ENCODE measurements at regions not wholly inside any gene's neighbourhood (a gene's known extent, or its start where the extent isn't known, plus 50 kb on each side); places are given as distances from the start of the nearest gene placed in this dataset.
"Not testable (repeated sequence)": the region's sequence is repeated elsewhere in the genome, so short reads cannot be mapped to it uniquely, and the experiment has no call there.

DNA sequence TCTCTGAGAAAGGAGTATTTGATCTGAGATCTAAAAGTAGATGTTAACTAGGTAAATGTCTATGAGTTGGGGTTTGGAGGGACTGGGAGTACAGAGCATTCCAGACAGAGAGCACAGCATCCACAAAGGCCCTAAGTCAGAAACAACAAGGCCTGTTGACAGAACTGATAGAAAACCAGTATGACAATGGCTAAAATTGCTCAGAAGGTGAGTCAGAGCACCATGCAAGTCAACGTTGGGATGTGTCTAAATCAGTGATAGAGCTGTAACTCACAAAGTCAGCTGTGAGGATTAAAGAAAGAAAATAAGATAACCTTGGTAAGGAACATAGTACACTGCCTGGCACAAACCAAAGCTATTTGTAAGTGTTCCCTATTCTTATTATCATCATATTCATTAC is 124.0 kb downstream of the CETN3 start:
- no peak for DNase-seq (ENCODE audit: low spot score)

DNA sequence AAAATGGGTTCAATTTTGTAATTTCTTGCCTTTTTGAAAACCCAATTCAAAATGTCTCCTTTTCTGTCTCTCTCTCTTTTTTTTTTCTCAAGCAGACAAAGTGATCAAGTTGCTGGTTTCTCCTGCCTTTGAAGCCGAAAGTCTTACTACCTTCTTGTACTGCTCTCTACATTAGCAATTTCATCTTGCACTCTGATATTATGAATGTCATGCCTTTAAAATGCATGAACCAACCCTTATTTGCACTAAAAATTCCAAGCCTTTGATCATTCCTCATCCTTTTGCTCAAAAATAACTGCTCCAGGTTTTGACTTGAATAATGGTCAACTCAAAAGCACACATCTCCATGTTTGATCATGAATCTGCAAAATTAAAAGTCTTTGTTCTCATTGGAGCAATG is 125.2 kb downstream of the CETN3 start:
- no peak for DNase-seq (ENCODE audit: low spot score)

- no peak for DNase-seq (ENCODE audit: low spot score)
Observed at GRCh38 chr5:90279091-90279490, 130.5 kb downstream of the CETN3 start.

DNA sequence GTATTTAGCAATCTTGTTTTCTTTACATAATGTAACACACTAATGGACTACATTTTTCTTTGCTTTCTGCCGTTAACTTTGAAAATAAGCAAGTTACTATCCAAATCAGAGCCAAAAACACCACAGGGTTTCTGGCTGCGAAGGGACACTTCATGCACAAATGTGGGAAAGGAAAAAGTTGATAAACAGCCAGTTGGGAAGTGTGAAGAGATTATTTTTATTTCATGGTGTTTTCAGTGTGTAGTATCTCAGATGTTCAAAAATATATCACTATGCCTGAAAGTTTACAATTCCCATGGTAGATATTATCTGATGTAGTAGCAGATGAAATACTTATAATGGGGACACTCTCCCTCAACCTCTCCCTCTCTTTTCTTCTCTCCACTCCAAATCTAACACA is 135.3 kb downstream of the CETN3 start:
- DNase-seq (ENCODE audit: low spot score) = no peak

DNA sequence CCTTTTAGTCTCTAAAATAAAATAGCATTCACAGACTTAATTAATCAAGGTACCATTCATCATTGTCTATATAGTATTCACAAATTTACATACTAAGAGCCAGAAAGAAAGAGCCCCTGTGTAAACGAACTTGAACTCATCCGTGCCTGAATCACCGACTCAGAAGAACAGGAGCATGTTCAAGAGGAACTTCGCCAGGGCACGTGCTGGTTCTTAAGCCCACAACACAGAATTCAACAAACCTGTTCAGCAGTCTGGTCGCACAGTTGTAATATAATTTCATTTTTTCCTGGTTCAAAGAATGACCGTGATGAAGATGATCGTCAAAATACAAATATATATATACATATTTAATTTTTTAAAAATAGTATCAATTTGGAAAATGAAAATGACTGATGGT is 141.9 kb downstream of the CETN3 start:
- DNase-seq (ENCODE audit: low spot score) = no peak

GRCh38 chr5:90265545-90265857 is 144.1 kb downstream of the CETN3 start:
- DNase-seq (ENCODE audit: low spot score) = no peak

- DNase-seq (ENCODE audit: low spot score) = peak; percentile 69
Observed at GRCh38 chr5:90264689-90265544, 144.6 kb downstream of the CETN3 start.

DNA sequence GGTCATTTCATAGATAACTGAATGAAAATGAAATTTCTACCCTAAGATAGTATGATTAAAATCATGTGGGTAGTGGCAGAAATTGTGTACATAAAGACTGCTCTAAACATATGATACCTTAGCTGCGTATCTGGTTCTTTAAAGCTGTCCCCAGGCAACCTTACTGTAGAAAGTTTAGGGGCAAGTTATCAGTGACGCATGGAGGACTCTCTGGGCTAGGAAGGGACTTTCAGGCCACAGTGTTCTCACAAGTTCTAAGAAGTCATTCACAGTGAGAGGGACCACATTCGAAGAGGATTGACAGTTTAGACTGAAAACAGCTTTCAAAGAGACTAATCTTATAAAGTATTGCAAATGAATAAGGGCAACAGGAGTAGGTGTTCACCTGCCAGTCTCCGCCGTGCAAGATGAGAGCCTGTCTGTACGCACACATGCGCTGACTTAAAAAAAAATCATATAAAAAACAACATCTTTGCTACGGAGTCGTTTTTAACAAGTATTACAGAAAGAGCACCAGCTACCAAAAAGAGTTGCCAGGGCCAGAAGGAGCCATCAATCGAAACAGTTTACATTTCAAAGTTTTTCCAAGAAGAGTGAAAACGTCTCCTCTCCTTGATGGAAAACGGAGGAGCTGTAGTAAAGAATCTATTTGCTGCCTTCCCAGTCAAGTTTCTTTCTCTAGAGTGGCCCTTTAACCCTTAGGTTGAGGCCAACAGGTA is 146.3 kb downstream of the CETN3 start:
- no peak for DNase-seq (ENCODE audit: low spot score)

DNA sequence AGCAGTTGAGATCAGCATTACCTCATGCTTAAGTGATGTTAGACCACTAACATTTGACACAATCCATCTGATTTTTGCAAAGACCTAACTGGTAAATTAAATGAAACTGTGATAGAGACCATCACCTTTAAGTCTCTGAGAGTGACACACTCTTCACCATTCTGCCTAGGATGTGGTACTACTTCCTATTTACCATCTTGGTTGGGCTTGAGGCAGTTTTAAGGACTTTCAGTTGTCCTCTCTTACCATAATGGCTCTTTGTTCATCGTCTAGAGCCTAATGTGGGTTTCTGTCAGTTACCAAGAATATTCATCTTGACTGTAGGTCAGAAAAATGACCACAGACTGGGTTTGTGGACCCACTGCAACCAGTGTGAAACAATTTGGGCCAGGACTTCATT is 158.1 kb downstream of the CETN3 start:
- no peak for DNase-seq (ENCODE audit: low spot score)

GRCh38 chr5:90248640-90249039 is 160.9 kb downstream of the CETN3 start:
- DNase-seq (ENCODE audit: low spot score) = no peak

DNA sequence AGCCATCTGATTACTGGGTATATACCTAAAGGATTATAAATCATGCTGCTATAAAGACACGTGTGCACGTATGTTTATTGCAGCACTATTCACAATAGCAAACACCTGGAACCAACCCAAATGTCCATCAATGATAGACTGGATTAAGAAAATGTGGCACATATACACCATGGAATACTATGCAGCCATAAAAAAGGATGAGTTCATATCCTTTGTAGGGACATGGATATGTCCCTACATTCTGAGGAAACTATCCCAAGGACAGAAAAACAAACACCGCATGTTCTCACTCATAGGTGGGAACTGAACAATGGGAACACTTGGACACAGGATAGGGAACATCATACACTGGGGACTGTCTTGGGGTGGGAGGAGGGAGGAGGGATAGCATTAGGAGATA is 165.7 kb downstream of the CETN3 start:
- not testable (repeated sequence) for DNase-seq (ENCODE audit: low spot score)

DNA sequence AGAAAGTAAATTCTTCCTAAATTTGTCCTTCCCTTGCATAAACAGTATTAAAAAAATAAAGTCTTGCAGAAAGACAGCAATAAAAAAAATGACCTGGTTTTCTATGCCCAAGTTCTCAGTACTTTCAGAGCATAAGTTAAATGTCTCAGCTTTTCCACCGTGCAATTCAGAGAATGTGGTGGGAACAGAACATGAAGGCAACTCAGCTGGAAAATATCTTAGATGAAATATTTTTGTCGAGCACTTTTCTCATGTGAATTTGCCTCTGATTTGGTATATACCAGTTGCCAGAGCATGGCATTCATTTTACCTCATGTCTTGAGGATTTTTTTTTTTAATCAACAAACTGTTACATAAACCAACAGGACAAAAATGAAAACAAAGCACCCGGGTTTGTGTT is 176.1 kb downstream of the CETN3 start:
- DNase-seq (ENCODE audit: low spot score) = no peak

DNA sequence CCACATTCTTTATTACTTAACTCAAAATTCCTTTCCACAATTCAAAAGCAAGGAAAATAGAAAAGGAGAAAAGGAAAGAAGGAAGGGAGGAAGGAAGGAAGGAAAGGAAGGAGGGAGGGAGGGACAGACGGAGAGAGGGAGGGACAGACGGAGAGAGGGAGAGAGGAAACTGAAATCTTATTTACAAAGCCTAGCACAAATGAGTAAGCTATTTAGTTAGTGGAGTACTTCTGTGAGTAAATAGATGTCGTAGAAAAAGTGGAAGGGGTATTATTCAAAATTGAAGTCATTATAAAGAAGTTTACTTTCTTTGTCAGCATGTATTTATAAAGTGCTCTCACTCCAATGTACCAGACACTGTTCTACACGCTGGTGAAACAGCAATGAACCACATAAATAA is 177.9 kb downstream of the CETN3 start:
- no peak for DNase-seq (ENCODE audit: low spot score)

- DNase-seq (ENCODE audit: low spot score) = peak; percentile 20
Observed at GRCh38 chr5:90227683-90228082, 181.9 kb downstream of the CETN3 start.

DNA sequence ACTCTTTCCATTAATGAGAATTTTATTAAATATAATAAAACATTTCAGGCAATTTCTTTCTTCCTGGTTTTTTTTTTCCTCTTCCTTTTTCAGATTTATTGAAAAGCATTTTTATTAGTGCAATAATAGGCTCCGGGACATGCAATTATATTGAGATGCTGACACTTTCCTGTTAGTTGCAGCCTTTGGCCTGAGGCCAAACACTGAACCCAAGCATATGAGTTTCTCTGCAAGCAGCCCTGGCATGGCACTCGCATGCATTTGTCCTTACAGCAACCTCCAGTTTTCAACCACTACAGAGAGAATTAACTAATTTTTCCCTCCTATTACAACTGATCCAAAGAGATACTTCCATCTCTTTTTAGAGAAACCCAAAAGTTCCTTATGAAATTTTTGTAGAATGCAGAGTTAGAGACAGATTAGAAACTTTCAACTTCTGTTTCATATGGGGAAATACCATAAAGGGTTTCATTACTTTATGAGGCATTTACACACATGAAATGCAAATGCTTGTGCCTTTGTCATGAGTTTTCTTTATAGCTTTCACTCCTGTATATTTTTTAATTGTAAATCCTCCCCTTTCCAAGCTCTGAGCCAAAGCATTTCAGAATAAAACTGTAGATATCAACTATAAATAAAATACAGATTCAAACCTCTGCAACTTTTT is 183.0 kb downstream of the CETN3 start:
- no peak for DNase-seq (ENCODE audit: low spot score)

DNA sequence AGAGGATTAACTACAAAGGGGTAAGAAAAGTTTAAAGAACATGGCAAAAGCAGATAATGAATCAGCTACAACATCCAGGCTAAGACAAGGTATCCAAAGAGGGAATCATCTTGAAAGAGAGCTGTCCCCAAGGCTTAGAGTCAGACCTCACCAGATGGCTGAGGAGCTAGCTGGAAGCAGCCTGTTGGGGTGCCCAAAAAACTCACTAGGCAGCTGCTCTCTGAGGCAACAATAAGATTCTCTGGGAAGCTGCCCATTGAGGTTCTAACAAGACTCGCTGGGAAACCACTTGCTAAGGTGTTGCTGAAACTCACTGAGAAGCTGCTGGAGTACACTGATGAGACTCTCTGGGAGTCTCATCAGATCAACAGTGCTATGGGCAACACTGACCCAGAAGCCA is 185.2 kb downstream of the CETN3 start:
- DNase-seq (ENCODE audit: low spot score) = no peak

DNA sequence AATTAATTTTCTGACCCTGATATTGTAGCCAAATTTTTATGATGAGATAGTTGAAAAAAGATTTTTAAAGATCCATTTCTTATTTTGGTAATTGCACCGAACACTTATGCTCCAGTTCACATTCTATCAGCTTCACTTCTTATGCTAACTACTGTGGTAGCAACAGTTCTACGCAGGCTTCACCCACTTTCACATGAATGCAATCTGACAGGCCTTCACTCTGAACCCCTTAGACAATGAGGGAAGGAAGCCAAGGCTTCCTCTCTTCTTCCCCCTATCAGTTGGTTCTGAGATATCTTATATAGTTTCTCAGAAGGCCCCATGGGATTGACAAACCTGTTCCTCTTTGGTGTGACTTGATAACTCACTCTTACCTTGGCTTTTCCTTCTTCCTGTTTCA is 185.8 kb downstream of the CETN3 start:
- DNase-seq (ENCODE audit: low spot score) = no peak

GRCh38 chr5:90221951-90222350 is 187.6 kb downstream of the CETN3 start:
- DNase-seq (ENCODE audit: low spot score) = no peak

- no peak for DNase-seq (ENCODE audit: low spot score)
Observed at GRCh38 chr5:90220554-90220953, 189.0 kb downstream of the CETN3 start.

GRCh38 chr5:90214991-90215390 is 194.6 kb downstream of the CETN3 start:
- no peak for DNase-seq (ENCODE audit: low spot score)

- DNase-seq (ENCODE audit: low spot score) = not testable (repeated sequence)
Observed at GRCh38 chr5:90208323-90208722, 201.2 kb downstream of the CETN3 start.

DNA sequence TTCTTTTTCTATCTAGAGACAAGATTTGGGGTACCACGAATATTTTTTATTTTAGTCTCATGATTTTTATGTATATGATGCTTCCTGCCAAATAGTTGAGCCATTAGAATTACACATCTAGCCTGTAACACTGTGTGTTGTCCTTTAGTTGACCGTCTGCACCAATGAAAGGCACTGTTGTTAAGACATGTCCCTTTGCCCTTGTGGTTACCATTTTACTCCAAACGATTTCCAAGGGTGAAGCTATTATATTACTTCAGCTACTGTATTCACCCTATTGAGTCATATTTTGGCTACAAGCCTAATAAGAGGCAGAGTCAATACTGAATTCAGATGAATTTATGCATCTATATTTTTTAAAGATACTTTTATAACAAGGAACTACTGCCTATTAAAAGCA is 207.6 kb downstream of the CETN3 start:
- DNase-seq (ENCODE audit: low spot score) = no peak

DNA sequence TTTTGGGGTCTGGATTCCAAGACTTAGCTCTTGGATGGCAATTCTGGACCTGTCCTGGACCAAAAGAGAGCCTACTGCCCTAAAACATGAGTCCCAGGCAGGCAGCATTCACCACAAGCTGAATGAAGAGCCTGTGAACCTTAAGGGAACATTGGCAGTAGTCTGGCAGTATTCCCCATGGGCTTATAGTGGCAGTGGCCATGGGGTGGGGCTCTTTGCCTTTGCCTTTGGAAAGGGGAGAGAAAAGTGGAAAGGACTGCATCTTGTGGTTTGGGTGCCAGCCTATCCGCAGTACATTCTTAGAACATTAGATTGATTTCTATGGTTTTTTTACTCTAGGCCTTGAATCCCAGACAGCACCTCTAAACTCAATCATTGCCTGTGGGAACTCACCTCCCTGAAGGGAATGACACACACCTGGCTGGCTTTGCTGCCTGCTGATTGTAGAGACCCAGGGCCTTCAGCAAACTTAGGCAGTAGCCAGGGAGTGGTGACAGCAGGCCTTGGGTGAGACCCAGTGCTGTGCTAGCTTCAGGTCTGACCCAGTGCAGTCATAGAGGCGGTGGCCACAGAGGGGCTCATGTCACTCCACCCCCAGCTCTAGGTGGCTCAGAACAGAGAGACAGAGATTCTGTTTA is 216.3 kb downstream of the CETN3 start:
- DNase-seq (ENCODE audit: low spot score) = no peak

All from D341Med (cell line).